DOHH2 (cell line): ENCODE measurements at regions not wholly inside any gene's neighbourhood (a gene's known extent, or its start where the extent isn't known, plus 50 kb on each side); places are given as distances from the start of the nearest gene placed in this dataset.

Source experiments
- H3F3A ChIP-seq: fragments of 200-600 bp; sonication (generic), shearing (Covaris generic); 2 replicates; pipeline ENCODE4 v1.6.0; 2016; ENCODE audit warnings: antibody characterized with exemption, mild to moderate bottlenecking; ENCODE audit not compliant: control insufficient read depth, insufficient read depth
- H3K27ac ChIP-seq: fragments of 200-600 bp; sonication (generic); 2 replicates; pipeline ENCODE4 v1.5.1; 2014; ENCODE audit warnings: low read depth, mild to moderate bottlenecking, low read length, moderate library complexity
- H3K27me3 ChIP-seq: fragments of 200-600 bp; sonication (generic); 2 replicates; pipeline ENCODE4 v1.6.1; 2014; ENCODE audit warnings: mild to moderate bottlenecking, low read length, mixed read lengths; ENCODE audit not compliant: control insufficient read depth
- H3K36me3 ChIP-seq: fragments of 200-600 bp; sonication (generic); 2 replicates; pipeline ENCODE4 v1.6.1; 2014; ENCODE audit warnings: mild to moderate bottlenecking, low read length, moderate library complexity, mixed read lengths; ENCODE audit not compliant: control insufficient read depth
- H3K4me1 ChIP-seq: fragments of 200-600 bp; sonication (generic); 2 replicates; pipeline ENCODE4 v1.6.1; 2014; ENCODE audit warnings: mild to moderate bottlenecking, low read length, mixed read lengths; ENCODE audit not compliant: control insufficient read depth
- H3K4me2 ChIP-seq: fragments of 200-600 bp; sonication (generic); 2 replicates; pipeline ENCODE4 v1.6.0; 2014; ENCODE audit warnings: mild to moderate bottlenecking, low read length, moderate library complexity
- H3K4me3 ChIP-seq: fragments of 200-600 bp; sonication (generic); 2 replicates; pipeline ENCODE4 v1.5.1; 2014; ENCODE audit warnings: mild to moderate bottlenecking, low read length, mixed read lengths
- H3K79me2 ChIP-seq: fragments of 200-600 bp; sonication (generic); 2 replicates; pipeline ENCODE4 v1.6.1; 2014; ENCODE audit warnings: mild to moderate bottlenecking, low read length, mixed read lengths; ENCODE audit not compliant: control insufficient read depth
- H3K9me2 ChIP-seq: fragments of 200-600 bp; sonication (generic); replicated peaks from 2 replicates; pipeline ENCODE4 v1.6.1; 2014; ENCODE audit warnings: mild to moderate bottlenecking, low read length, mixed read lengths; ENCODE audit not compliant: control insufficient read depth
- H3K9me3 ChIP-seq: fragments of 200-600 bp; sonication (generic); 2 replicates; pipeline ENCODE4 v1.6.1; 2014; ENCODE audit warnings: antibody characterized with exemption, low read length, mixed read lengths; ENCODE audit not compliant: control insufficient read depth, insufficient read depth
- H4K20me1 ChIP-seq: fragments of 200-600 bp; sonication (generic); 2 replicates; pipeline ENCODE4 v1.6.0; 2014; ENCODE audit warnings: low read depth, mild to moderate bottlenecking, antibody characterized with exemption, low read length, moderate library complexity; ENCODE audit not compliant: control insufficient read depth, insufficient read depth
- EZH2phosphoT487 ChIP-seq: fragments of 200-600 bp; sonication (generic); IDR thresholded peaks from 2 replicates; pipeline ENCODE4 v1.6.1; 2017; ENCODE audit warnings: borderline replicate concordance, mild to moderate bottlenecking, antibody characterized with exemption, low read length, moderate library complexity, mixed read lengths
- TF ChIP-seq, protein P1 (sequence below): fragments of 200-600 bp; sonication (generic); IDR thresholded peaks from one replicate; pipeline ENCODE4 v1.5.1; 2014; ENCODE audit warnings: antibody characterized with exemption, mild to moderate bottlenecking, low read depth, low read length; ENCODE audit not compliant: poor library complexity, severe bottlenecking

DNA sequence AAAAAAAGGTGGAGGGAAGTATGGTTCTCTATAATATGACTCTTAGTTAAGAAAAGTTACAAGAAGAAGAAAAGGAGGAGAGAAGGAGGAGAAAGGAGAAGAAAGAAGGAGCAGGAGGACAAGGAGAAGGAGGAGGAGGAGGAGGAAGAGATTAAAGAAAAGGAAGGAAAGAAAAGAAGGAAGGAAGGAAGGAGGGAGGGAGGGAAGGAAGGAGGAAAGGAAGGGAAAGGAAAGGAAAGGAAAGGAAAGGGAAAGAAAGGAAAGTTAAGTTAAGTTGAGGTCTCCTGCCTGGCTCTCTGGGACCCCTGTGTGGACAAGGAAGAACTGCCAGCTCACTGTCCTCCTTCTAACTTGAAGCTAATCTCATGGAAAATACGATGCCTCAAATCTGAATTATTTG lies 429.5 kb downstream of the TSHZ3 start:
- TF ChIP-seq, protein P1, sequence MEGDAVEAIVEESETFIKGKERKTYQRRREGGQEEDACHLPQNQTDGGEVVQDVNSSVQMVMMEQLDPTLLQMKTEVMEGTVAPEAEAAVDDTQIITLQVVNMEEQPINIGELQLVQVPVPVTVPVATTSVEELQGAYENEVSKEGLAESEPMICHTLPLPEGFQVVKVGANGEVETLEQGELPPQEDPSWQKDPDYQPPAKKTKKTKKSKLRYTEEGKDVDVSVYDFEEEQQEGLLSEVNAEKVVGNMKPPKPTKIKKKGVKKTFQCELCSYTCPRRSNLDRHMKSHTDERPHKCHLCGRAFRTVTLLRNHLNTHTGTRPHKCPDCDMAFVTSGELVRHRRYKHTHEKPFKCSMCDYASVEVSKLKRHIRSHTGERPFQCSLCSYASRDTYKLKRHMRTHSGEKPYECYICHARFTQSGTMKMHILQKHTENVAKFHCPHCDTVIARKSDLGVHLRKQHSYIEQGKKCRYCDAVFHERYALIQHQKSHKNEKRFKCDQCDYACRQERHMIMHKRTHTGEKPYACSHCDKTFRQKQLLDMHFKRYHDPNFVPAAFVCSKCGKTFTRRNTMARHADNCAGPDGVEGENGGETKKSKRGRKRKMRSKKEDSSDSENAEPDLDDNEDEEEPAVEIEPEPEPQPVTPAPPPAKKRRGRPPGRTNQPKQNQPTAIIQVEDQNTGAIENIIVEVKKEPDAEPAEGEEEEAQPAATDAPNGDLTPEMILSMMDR = no peak
- TF ChIP-seq EZH2phosphoT487 = no peak
- Histone ChIP-seq H3K4me2 (no peak overlapping the region), H3K27ac (no peak overlapping the region), H3K79me2 (no peaks in the 10 kb centered on the region), H3K9me3 (no peaks in the 10 kb centered on the region), H3F3A (no peaks in the 10 kb centered on the region), H3K36me3 (no peaks in the 10 kb centered on the region), H3K9me2 (no peaks in the 10 kb centered on the region), H3K4me3 (no peak overlapping the region), H4K20me1 (no peaks in the 10 kb centered on the region), H3K27me3 (no peaks in the 10 kb centered on the region), H3K4me1 (no peaks in the 10 kb centered on the region)

DNA sequence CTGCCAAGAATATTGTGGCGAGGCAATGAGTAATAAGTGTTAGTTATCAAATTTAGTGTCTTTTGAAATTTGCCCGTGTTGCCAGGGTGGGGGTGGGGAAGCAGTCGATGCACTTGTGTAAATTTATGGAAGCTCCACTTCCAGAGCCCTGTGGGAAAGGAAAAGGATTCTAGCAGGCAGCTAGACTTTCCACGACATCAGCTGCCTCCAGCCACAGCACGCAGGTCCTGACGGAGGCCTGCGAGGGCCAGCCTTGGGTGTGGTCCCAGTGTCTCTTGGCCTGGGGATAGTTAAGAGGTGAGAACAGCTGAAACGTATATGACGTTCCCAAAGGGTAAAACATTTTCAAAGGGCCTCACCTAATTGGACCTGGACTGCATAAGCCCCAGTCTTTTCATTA lies 433.0 kb downstream of the TSHZ3 start:
- H3K4me3 ChIP-seq = no peak overlapping the region

DNA sequence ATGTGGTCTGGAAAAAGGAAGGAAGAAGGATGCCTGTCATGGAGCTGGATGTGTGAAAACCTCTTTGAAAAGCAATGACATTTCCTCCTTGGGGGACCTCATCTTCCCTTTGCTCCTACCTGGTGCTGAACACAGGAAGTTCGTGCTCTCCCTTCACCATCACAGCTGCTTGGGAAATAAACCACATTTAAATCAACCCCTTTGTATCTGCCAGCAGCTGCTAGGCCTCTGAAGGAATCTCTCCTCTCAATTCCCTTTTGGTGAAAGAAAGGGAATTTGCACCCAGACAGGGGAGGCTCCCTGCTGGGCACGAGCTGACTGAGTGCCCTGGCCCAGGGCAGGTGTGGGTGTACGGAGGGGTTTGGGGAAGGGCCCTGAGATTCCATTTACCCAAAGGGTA lies 437.7 kb downstream of the TSHZ3 start:
- no peaks in the 10 kb centered on the region; the same call in 1 of the 2 replicates for H3K9me3 ChIP-seq
- no peaks in the 10 kb centered on the region for H3K36me3 ChIP-seq
- no peaks in the 10 kb centered on the region for H3K27me3 ChIP-seq
- H3K9me2 ChIP-seq = no peaks in the 10 kb centered on the region
- H3K79me2 ChIP-seq = no peaks in the 10 kb centered on the region
- TF ChIP-seq, protein P1 = no peak
- no peak for TF ChIP-seq EZH2phosphoT487
- H3K4me3 ChIP-seq = no peak overlapping the region
- H3K27ac ChIP-seq = no peak overlapping the region
- no peaks in the 10 kb centered on the region for H4K20me1 ChIP-seq
- no peak overlapping the region for H3K4me2 ChIP-seq
- H3K4me1 ChIP-seq = no peaks in the 10 kb centered on the region
- H3F3A ChIP-seq = no peaks in the 10 kb centered on the region

More for the DNA sequence above, 433.0 kb downstream of the TSHZ3 start:
- Histone ChIP-seq H3K79me2 (no peaks in the 10 kb centered on the region), H3K36me3 (no peaks in the 10 kb centered on the region), H4K20me1 (no peaks in the 10 kb centered on the region), H3K4me1 (no peaks in the 10 kb centered on the region), H3K4me2 (no peak overlapping the region), H3F3A (no peaks in the 10 kb centered on the region), H3K9me3 (no peaks in the 10 kb centered on the region), H3K27ac (no peak overlapping the region), H3K27me3 (no peaks in the 10 kb centered on the region), H3K9me2 (no peaks in the 10 kb centered on the region)
- TF ChIP-seq EZH2phosphoT487 = no peak
- TF ChIP-seq, protein P1 = no peak
